Transverse colon (tissue), 4 donors: ENCODE measurements at regions not wholly inside any gene's neighbourhood (a gene's known extent, or its start where the extent isn't known, plus 50 kb on each side); places are given as distances from the start of the nearest gene placed in this dataset.

Source experiments
- CTCF ChIP-seq, 5 experiments: fragments of 200-600 bp in 3 of 5; fragments of 450-650 bp in 2 of 5; sonication (generic) in 3 of 5; IDR thresholded peaks; 1 replicate in 2 of 5; 2 replicates in 3 of 5; pipeline ENCODE4 v1.5.1; 2016 to 2017; ENCODE audit warnings: antibody characterized with exemption in 5 of 5, inconsistent platforms in 3 of 5, mild to moderate bottlenecking in 2 of 5, moderate library complexity in 1 of 5
- POLR2AphosphoS5 ChIP-seq, 3 donors: sonication (generic); formaldehyde crosslinking; IDR thresholded peaks; one replicate each; pipeline ENCODE4 v1.6.1; 2016; ENCODE audit warnings: antibody characterized with exemption in 3 of 3

- no peak for TF ChIP-seq CTCF (IDR thresholded peaks at IDR 0.05)
- TF ChIP-seq POLR2AphosphoS5 (IDR thresholded peaks at IDR 0.05), result no peak
Observed at GRCh38 chr7:18336626-18337025, 158.9 kb upstream of the HDAC9 start.
